ENCODE measurements at regions not wholly inside any gene's neighbourhood (a gene's known extent, or its start where the extent isn't known, plus 50 kb on each side); places are given as distances from the start of the nearest gene placed in this dataset.

DNA sequence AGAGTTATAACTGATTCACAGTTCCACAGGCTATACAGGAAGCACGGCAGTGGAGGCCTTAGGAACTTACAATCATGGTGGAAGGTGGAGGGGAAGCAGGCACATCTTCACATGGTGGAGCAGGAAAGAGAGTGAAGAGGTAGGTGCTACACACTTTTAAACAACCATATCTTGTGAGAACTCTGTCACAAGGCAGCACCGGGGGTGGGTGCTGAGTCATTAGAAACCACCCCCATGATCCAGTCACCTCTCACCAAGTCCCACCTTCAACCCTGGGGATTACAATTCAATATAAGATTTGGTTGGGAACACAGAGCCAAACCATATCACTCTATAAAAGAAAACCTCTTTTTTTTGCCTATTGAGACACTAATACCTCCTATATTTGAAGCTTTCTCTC is 1108.5 kb upstream of the CDH2 start:
- intact Hi-C loops (cut with DNase I; ENCODE audit: low total_unique reads) = no loop called here

DNA sequence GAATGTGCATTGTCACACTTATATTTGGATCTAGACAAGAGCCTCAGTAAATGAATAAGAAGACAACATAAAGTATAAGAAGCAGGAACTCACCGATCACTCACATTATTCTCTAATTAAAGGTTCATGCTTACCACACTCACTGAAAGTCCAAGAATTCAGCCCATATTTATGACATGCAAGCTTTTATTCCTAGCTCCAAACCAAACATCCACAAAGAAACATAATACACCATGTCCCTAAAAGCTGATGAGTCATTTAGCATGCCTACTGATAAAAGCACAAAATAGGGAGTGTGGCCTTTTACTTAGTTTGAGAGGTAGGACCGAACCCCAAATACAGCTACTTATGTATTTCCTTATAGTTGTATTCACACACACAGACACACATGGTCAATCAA is 1094.6 kb upstream of the CDH2 start:
- Histone ChIP-seq H3K4me1 (no peaks in the 10 kb centered on the region), H3K27ac (no peak overlapping the region), H3K9me3 (no peaks in the 10 kb centered on the region), H3K4me3 (no peak overlapping the region), H3K36me3 (no peaks in the 10 kb centered on the region), H3K27me3 (no peaks in the 10 kb centered on the region)
- no peak for DNase-seq
- intact Hi-C loops (cut with DNase I; ENCODE audit: low total_unique reads) = no loop called here
- TF ChIP-seq, protein P1, sequence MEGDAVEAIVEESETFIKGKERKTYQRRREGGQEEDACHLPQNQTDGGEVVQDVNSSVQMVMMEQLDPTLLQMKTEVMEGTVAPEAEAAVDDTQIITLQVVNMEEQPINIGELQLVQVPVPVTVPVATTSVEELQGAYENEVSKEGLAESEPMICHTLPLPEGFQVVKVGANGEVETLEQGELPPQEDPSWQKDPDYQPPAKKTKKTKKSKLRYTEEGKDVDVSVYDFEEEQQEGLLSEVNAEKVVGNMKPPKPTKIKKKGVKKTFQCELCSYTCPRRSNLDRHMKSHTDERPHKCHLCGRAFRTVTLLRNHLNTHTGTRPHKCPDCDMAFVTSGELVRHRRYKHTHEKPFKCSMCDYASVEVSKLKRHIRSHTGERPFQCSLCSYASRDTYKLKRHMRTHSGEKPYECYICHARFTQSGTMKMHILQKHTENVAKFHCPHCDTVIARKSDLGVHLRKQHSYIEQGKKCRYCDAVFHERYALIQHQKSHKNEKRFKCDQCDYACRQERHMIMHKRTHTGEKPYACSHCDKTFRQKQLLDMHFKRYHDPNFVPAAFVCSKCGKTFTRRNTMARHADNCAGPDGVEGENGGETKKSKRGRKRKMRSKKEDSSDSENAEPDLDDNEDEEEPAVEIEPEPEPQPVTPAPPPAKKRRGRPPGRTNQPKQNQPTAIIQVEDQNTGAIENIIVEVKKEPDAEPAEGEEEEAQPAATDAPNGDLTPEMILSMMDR (IDR thresholded peaks at IDR 0.05) = no peak
- TF ChIP-seq POLR2A (IDR thresholded peaks at IDR 0.05) = no peak

More for the DNA sequence above, 1108.5 kb upstream of the CDH2 start:
- H3K36me3 ChIP-seq = no peaks in the 10 kb centered on the region
- H3K9me3 ChIP-seq = no peaks in the 10 kb centered on the region
- no peak for TF ChIP-seq POLR2A (IDR thresholded peaks at IDR 0.05)
- no peak overlapping the region for H3K27ac ChIP-seq
- no peaks in the 10 kb centered on the region for H3K27me3 ChIP-seq
- no peak overlapping the region for H3K4me3 ChIP-seq
- DNase-seq = no peak
- no peaks in the 10 kb centered on the region for H3K4me1 ChIP-seq

DNA sequence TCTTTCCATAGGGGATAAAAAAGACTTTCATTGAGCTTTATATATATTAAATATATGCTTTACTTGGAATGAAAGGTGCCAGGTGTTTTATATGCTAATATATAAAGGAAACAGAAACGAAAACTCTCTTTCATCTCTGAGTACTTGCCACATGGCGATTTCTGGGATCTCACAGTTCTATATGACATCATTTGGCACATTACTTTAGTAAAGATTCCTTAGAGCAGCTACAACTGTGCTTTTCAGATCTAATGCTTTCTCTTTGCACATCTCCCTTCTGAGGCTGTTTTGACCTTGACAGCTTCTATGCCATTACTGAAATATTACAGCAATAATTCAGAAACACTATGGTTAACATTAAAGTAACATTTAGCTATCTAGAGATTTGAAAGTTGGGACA is 1082.9 kb upstream of the CDH2 start:
- H3K9me3 ChIP-seq = no peaks in the 10 kb centered on the region
- TF ChIP-seq POLR2A (IDR thresholded peaks at IDR 0.05) = no peak
- TF ChIP-seq, protein P1 (IDR thresholded peaks at IDR 0.05) = no peak
- H3K36me3 ChIP-seq = no peaks in the 10 kb centered on the region
- H3K4me1 ChIP-seq = no peaks in the 10 kb centered on the region
- H3K27me3 ChIP-seq = no peaks in the 10 kb centered on the region
- H3K4me3 ChIP-seq = no peak overlapping the region
- H3K27ac ChIP-seq = no peak overlapping the region
- DNase-seq = no peak
- intact Hi-C loops (cut with DNase I; ENCODE audit: low total_unique reads) = no loop called here

DNA sequence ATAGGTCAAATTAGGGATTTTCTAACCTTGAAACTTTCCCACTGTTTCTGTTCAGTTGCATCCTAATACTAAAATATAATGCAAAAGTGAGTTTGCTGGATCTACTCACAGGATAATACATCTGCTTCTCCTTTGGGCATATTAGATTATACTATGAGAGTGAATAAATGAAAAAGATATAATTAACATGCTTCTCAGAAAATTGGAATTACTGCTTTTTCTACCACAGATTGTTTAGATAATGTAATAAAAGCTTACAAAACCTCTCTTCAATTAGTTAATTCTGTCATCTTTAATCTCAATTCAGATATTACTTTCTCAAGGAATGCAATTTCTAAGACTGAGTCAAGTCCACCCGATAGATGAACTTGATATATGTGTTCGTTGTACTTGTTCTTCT is 1077.2 kb upstream of the CDH2 start:
- no peaks in the 10 kb centered on the region for H3K36me3 ChIP-seq

DNA sequence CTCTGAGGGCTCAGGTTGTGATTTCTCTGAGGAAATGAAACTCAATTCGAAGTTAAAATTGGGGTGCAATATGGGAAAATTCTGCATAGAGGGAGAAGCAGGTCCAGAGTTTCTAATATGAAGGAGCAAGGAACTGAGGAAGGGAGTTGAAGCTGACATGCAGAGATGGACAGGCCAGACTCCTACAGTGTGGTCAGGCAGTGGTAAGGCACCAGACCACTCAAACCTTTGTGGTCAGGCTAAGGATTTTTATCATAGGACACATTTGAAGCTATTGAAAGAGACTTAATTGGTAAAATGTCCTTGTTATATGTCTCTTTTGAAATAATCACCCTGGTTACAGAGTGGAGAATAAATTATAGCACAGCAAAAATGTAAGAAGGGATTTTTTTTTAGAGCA is 1074.8 kb upstream of the CDH2 start:
- Histone ChIP-seq H3K27me3 (no peaks in the 10 kb centered on the region), H3K4me3 (no peak overlapping the region), H3K4me1 (no peaks in the 10 kb centered on the region), H3K27ac (no peak overlapping the region), H3K36me3 (no peaks in the 10 kb centered on the region), H3K9me3 (no peaks in the 10 kb centered on the region)
- DNase-seq = no peak
- TF ChIP-seq, protein P1 (IDR thresholded peaks at IDR 0.05) = no peak
- TF ChIP-seq POLR2A (IDR thresholded peaks at IDR 0.05) = no peak
- intact Hi-C loops (cut with DNase I; ENCODE audit: low total_unique reads) = no loop called here

More for the DNA sequence above, 1077.2 kb upstream of the CDH2 start:
- Histone ChIP-seq H3K27ac (no peak overlapping the region), H3K4me3 (no peak overlapping the region), H3K9me3 (no peaks in the 10 kb centered on the region), H3K4me1 (no peaks in the 10 kb centered on the region), H3K27me3 (no peaks in the 10 kb centered on the region)
- no peak for DNase-seq
- TF ChIP-seq, protein P1 (IDR thresholded peaks at IDR 0.05) = no peak
- no peak for TF ChIP-seq POLR2A (IDR thresholded peaks at IDR 0.05)
- intact Hi-C loops (cut with DNase I; ENCODE audit: low total_unique reads) = no loop called here

GRCh38 chr18:29250843-29251242 is 1073.9 kb upstream of the CDH2 start:
- H3K36me3 ChIP-seq = no peaks in the 10 kb centered on the region
- TF ChIP-seq, protein P1 (IDR thresholded peaks at IDR 0.05) = no peak
- no peak for TF ChIP-seq POLR2A (IDR thresholded peaks at IDR 0.05)
- no peak for DNase-seq
- H3K27ac ChIP-seq = no peak overlapping the region
- intact Hi-C loops (cut with DNase I; ENCODE audit: low total_unique reads) = no loop called here
- H3K4me3 ChIP-seq = no peak overlapping the region
- H3K27me3 ChIP-seq = no peaks in the 10 kb centered on the region
- no peaks in the 10 kb centered on the region for H3K4me1 ChIP-seq
- H3K9me3 ChIP-seq = no peaks in the 10 kb centered on the region

All from uterus (tissue), 3 donors.